HepG2 (cell line): ENCODE measurements at regions not wholly inside any gene's neighbourhood (a gene's known extent, or its start where the extent isn't known, plus 50 kb on each side); places are given as distances from the start of the nearest gene placed in this dataset.

Experiments used
- ATAC-seq: fragments of 200-7000 bp; cut with Tn5 transposase; 3 replicates; pipeline ENCODE4 v1.9.1; 2020; ENCODE audit warnings: mild to moderate bottlenecking, moderate library complexity
- BruUV-seq: library from RNA; stranded (reverse); fragments of 400-500 nt; replicated peaks from 2 replicates; lab custom pipeline; 2021; lab: Mats Ljungman, UMichigan
- CTCF ChIA-PET: fragments of 300-600 bp; formaldehyde crosslinking; extraction: SDS; loops from one replicate; lab custom pipeline; 2021; ENCODE audit warnings: low total read pairs, inconsistent platforms, low intra/inter-chr PET ratio; lab: Yijun Ruan, JAX
- POLR2A ChIA-PET: fragments of 350-600 bp; sonication (Branson Sonifier 250); formaldehyde crosslinking; loops from one replicate; lab custom pipeline; 2020; ENCODE audit warnings: antibody characterized with exemption, inconsistent platforms; lab: Yijun Ruan, JAX
- DNase-seq: peaks from one replicate; pipeline ENCODE4 v3.0.0-alpha.2; 2015; ENCODE audit warnings: low spot score
- FAIRE-seq: peaks from 3 replicates; lab custom pipeline; 2011; peaks lifted over from hg19 to GRCh38; lab: Jason Lieb, UNC
- H2AFZ ChIP-seq: one replicate; pipeline ENCODE4 v1.6.1; 2011; ENCODE audit warnings: low read length, inconsistent platforms
- H3K27ac ChIP-seq: fragments of 300-600 bp; 3 replicates; pipeline ENCODE4 v1.8.0; 2011; ENCODE audit warnings: mixed run types, mild to moderate bottlenecking, mixed read lengths, low read length, inconsistent platforms; ENCODE audit not compliant: insufficient read depth; ENCODE audit errors: extremely low read length
- H3K27me3 ChIP-seq, 2 experiments: fragments of 200-600 bp in 1 of 2; 2 replicates in 1 of 2; 3 replicates in 1 of 2; pipeline versions ENCODE4 v1.6.0 to v1.8.0; 2011; ENCODE audit warnings: low read length in 2 of 2, mild to moderate bottlenecking in 2 of 2, moderate library complexity in 2 of 2, inconsistent platforms in 1 of 2; ENCODE audit not compliant: insufficient read depth in 2 of 2, control insufficient read depth in 1 of 2
- H3K36me3 ChIP-seq, 2 experiments: fragments of 200-600 bp in 1 of 2; replicated peaks in 1 of 2; 2 replicates in 1 of 2; 3 replicates in 1 of 2; pipeline versions ENCODE4 v1.5.1 to v1.8.0; 2011; ENCODE audit warnings: low read length in 2 of 2, inconsistent platforms in 1 of 2; ENCODE audit not compliant: insufficient read depth in 2 of 2, control insufficient read depth in 1 of 2
- H3K4me1 ChIP-seq: 2 replicates; pipeline ENCODE4 v1.5.1; 2012; ENCODE audit warnings: low read length, inconsistent platforms; ENCODE audit not compliant: insufficient read depth
- H3K4me2 ChIP-seq: 2 replicates; pipeline ENCODE4 v1.6.0; 2011; ENCODE audit warnings: low read depth, low read length, inconsistent platforms
- H3K4me3 ChIP-seq, 3 experiments: fragments of 200-600 bp in 1 of 3; sonication (generic), shearing (Covaris generic) in 1 of 3; replicated peaks in 1 of 3; 2 replicates each; pipeline ENCODE4 v1.5.1; 2011 to 2016; ENCODE audit warnings: low read length in 3 of 3, inconsistent platforms in 2 of 3, low read depth in 2 of 3, mild to moderate bottlenecking in 2 of 3, control low read depth in 1 of 3, mixed read lengths in 1 of 3; ENCODE audit not compliant: insufficient read depth in 1 of 3
- H3K79me2 ChIP-seq: one replicate; pipeline ENCODE4 v1.6.1; 2011; ENCODE audit warnings: low read length, inconsistent platforms; ENCODE audit not compliant: insufficient read depth
- H3K9ac ChIP-seq: 2 replicates; pipeline ENCODE4 v1.6.0; 2011; ENCODE audit warnings: mild to moderate bottlenecking, low read depth, low read length, inconsistent platforms; ENCODE audit not compliant: insufficient read depth
- H3K9me3 ChIP-seq: 2 replicates; pipeline ENCODE4 v1.5.1; 2012; ENCODE audit warnings: mild to moderate bottlenecking, low read length
- H4K20me1 ChIP-seq: 2 replicates; pipeline ENCODE4 v1.6.0; 2011; ENCODE audit warnings: inconsistent platforms, mild to moderate bottlenecking, low read length, moderate library complexity; ENCODE audit not compliant: insufficient read depth
- RFXAP ChIP-seq: sonication (generic); formaldehyde crosslinking; IDR thresholded peaks from 2 replicates; pipeline ENCODE4 v1.4.0; 2020; ENCODE audit warnings: missing genetic modification reagents, borderline replicate concordance
- XBP1 ChIP-seq: sonication (generic); formaldehyde crosslinking; IDR thresholded peaks from 2 replicates; pipeline ENCODE4 v1.5.0; 2020; ENCODE audit warnings: missing genetic modification reagents
- ZFP41 ChIP-seq: sonication (generic); formaldehyde crosslinking; IDR thresholded peaks from 2 replicates; pipeline ENCODE4 v1.4.0; 2020; ENCODE audit warnings: mild to moderate bottlenecking, missing genetic modification reagents, borderline replicate concordance
- WGBS: methylation state at CpG from one replicate; pipeline ENCODE4 v1.1.6; 2017; ENCODE audit warnings: low lambda C conversion rate; 5-methylcytosine and 5-hydroxymethylcytosine counted together
- in situ Hi-C: cut with HindIII; loops from 2 replicates; pipeline ENCODE4 v1.10.0; 2017; ENCODE audit warnings: low pct_unique_long_range_greater_than_20kb; ENCODE audit not compliant: extremely low pct_ligation_motif_present
- intact Hi-C: fragments of 100-400 bp; cut with micrococcal nuclease; formaldehyde crosslinking; loops from one replicate; pipeline ENCODE4 v1.10.0; 2022; ENCODE audit not compliant: unreplicated experiment

GRCh38 chr2:161107265-161107664, 53.0 kb upstream of the TANK start:
- 78% methylated on average over 1 of the region's 1 CpG for WGBS
- BruUV-seq = no TSS peak

More at GRCh38 chr2:161107265-161107664, 53.0 kb upstream of the TANK start:
- Histone ChIP-seq H3K4me3 (no peak overlapping the region), H3K9ac (no peak overlapping the region)
- intact Hi-C loops = no loop called here
- POLR2A ChIA-PET = no interaction called here
- no peak for TF ChIP-seq RFXAP (CRISPR knock-in tag)
- no peak for TF ChIP-seq ZFP41
- TF ChIP-seq XBP1 (CRISPR knock-in tag) = no peak
- TF ChIP-seq, all 625 proteins: peak for 0
- in situ Hi-C loops = no loop called here
- Histone ChIP-seq H3K4me2 (no peak overlapping the region), H2AFZ (no peak overlapping the region), H3K27ac (no peak overlapping the region), H4K20me1 (no peaks in the 10 kb centered on the region), H3K27me3 (no peaks in the 10 kb centered on the region), H3K9me3 (no peaks in the 10 kb centered on the region), H3K79me2 (no peaks in the 10 kb centered on the region), H3K4me1 (peaks cover 11% of the 10 kb centered on the region), H3K36me3 (no peaks in the 10 kb centered on the region)
- DNase-seq (no peak), FAIRE-seq (no peak), ATAC-seq (no peak)
- CTCF ChIA-PET = no interaction called here
